Neural progenitor cell (in vitro differentiated cells): ENCODE measurements at regions not wholly inside any gene's neighbourhood (a gene's known extent, or its start where the extent isn't known, plus 50 kb on each side); places are given as distances from the start of the nearest gene placed in this dataset.

Experiments used
- CTCF ChIP-seq: fragments of 200-600 bp; sonication (generic); IDR thresholded peaks from 2 replicates; pipeline ENCODE4 v1.5.1; 2017; ENCODE audit warnings: antibody characterized with exemption, mild to moderate bottlenecking
- EZH2 ChIP-seq: fragments of 200-600 bp; sonication (generic); IDR thresholded peaks from 2 replicates; pipeline ENCODE4 v1.6.1; 2017; ENCODE audit warnings: antibody characterized with exemption, mild to moderate bottlenecking, moderate library complexity
- EZH2phosphoT487 ChIP-seq: fragments of 200-600 bp; sonication (generic); IDR thresholded peaks from 2 replicates; pipeline ENCODE4 v1.6.1; 2017; ENCODE audit warnings: antibody characterized with exemption

DNA sequence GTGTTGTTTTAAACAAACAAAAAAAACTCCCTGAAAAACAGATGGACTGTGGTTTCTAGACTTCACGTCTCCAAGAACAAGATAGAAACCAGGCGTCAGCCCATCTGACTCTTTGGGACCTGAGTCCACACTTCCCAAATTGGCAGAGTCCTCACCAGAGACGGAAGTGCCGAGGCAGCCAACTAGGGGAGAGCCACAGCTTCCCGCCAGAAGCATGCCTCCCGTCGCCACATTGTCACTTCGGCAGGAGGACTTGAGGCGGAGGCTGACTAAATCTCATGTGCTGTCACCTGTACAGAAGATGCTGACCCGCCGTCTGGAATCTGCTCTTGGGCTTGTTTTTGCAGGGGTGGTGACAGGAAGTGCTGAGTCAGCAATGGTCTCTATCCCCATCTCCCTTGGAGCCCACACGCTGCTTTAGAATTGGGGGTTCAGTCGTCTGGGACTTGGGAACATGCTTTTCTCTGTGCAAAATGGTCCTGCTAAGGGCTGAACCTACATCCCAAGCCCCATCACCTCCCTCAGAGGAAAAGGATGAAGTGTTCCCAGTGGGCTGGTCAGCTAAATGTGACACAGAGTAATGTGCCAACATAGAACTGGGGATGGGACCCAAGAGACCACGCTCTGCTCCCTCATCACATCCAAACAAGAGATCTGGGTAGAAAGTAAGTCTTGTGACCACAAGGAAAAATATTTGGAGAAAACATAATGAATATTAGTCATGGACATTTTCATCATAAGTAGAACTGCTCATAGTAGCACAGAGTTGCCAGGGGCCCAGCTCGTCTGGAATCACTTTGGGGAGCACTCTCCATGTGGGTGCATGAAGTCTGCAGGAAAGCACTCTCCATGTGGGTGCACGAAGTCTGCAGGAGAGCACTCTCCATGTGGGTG lies 152.9 kb downstream of the SNX19 start:
- no peak for TF ChIP-seq CTCF
- no peak for TF ChIP-seq EZH2
- no peak for TF ChIP-seq EZH2phosphoT487
